K562 (cell line): ENCODE measurements at regions not wholly inside any gene's neighbourhood (a gene's known extent, or its start where the extent isn't known, plus 50 kb on each side); places are given as distances from the start of the nearest gene placed in this dataset.

Source experiments
- ARNT ChIP-seq, 2 experiments: fragments of 450-650 bp; IDR thresholded peaks; 2 replicates each; pipeline ENCODE4 v1.6.1; 2016; ENCODE audit warnings: mild to moderate bottlenecking in 1 of 2
- CBX3 ChIP-seq, 2 experiments: IDR thresholded peaks; 1 replicate in 1 of 2; 2 replicates in 1 of 2; pipeline ENCODE4 v1.6.1; 2012; ENCODE audit warnings: inconsistent platforms in 2 of 2, low read length in 2 of 2, borderline replicate concordance in 1 of 2, control low read depth in 1 of 2
- CBX5 ChIP-seq: IDR thresholded peaks from 2 replicates; pipeline ENCODE4 v1.6.1; 2014; ENCODE audit warnings: low read depth, borderline replicate concordance
- EZH2 ChIP-seq: IDR thresholded peaks from 2 replicates; pipeline ENCODE4 v1.6.1; 2012; ENCODE audit warnings: low read depth, mild to moderate bottlenecking, inconsistent platforms, low read length, borderline replicate concordance
- HNRNPK ChIP-seq: fragments of 200-400 bp; formaldehyde crosslinking; IDR thresholded peaks from one replicate; pipeline ENCODE4 v1.6.1; 2018; ENCODE audit warnings: mild to moderate bottlenecking, low read depth, low read length; ENCODE audit not compliant: poor library complexity, severe bottlenecking
- MBD1 ChIP-seq: fragments of 250-450 bp; sonication (Bioruptor Pico); IDR thresholded peaks from 2 replicates; pipeline ENCODE4 v1.8.0; 2022; ENCODE audit warnings: inconsistent platforms
- PHB2 ChIP-seq: fragments of 450-650 bp; IDR thresholded peaks from 2 replicates; pipeline ENCODE4 v1.6.1; 2017; ENCODE audit warnings: low read depth
- POLR2A ChIP-seq: fragments of 450-650 bp; conservative IDR thresholded peaks from 2 replicates; pipeline ENCODE4 v1.6.1; 2016
- SRF ChIP-seq, 2 experiments: fragments of 250-450, 450-650 bp in 1 of 2; sonication (Bioruptor Pico) in 1 of 2; sonication (generic) in 1 of 2; formaldehyde crosslinking; IDR thresholded peaks; 2 replicates each; pipeline versions ENCODE4 v1.5.0 to v1.5.1; 2020 to 2022; ENCODE audit warnings: mild to moderate bottlenecking in 1 of 2, missing genetic modification reagents in 1 of 2
- ZBTB43 ChIP-seq: sonication (generic); formaldehyde crosslinking; IDR thresholded peaks from 2 replicates; pipeline ENCODE4 v1.8.0; 2023; ENCODE audit warnings: mild to moderate bottlenecking, missing genetic modification reagents
- ZNF140 ChIP-seq: fragments of 250-450 bp; sonication (Bioruptor Pico); IDR thresholded peaks from 2 replicates; pipeline ENCODE4 v1.8.0; 2021; ENCODE audit warnings: moderate library complexity, mild to moderate bottlenecking, inconsistent platforms
- TF ChIP-seq, protein P1 (sequence below): sonication (generic); formaldehyde crosslinking; IDR thresholded peaks from 2 replicates; pipeline ENCODE4 v1.8.1; 2023; ENCODE audit warnings: mild to moderate bottlenecking, missing genetic modification reagents
- TF ChIP-seq, protein P2 (sequence below), 3 experiments: IDR thresholded peaks in 2 of 3; conservative IDR thresholded peaks in 1 of 3; 2 replicates each; pipeline ENCODE4 v1.5.1; 2011 to 2012; ENCODE audit warnings: low read length in 3 of 3, mild to moderate bottlenecking in 3 of 3, control low read depth in 2 of 3, improper control_type of control experiment in 1 of 3, inconsistent platforms in 1 of 3, low read depth in 1 of 3, mixed read lengths in 1 of 3, moderate library complexity in 1 of 3; ENCODE audit not compliant: insufficient read depth in 2 of 3

GRCh38 chr22:22035771-22036314, 53.3 kb upstream of the TOP3B start:
- TF ChIP-seq PHB2 (no peak), ZBTB43 (CRISPR knock-in tag) (no peak), SRF (CRISPR knock-in tag; IDR thresholded peaks at IDR 0.05) (no peak; a peak in 1 of 4 replicates), ARNT (IDR thresholded peaks at IDR 0.05) (no peak), EZH2 (no peak), POLR2A (no peak), CBX3 (IDR thresholded peaks at IDR 0.05; ENCODE audit: borderline replicate concordance in 1 of 2, low read length in 2 of 2) (no peak), MBD1 (no peak), HNRNPK (no peak), ZNF140 (CRISPR knock-in tag) (no peak), CBX5 (no peak)
- TF ChIP-seq, protein P1, sequence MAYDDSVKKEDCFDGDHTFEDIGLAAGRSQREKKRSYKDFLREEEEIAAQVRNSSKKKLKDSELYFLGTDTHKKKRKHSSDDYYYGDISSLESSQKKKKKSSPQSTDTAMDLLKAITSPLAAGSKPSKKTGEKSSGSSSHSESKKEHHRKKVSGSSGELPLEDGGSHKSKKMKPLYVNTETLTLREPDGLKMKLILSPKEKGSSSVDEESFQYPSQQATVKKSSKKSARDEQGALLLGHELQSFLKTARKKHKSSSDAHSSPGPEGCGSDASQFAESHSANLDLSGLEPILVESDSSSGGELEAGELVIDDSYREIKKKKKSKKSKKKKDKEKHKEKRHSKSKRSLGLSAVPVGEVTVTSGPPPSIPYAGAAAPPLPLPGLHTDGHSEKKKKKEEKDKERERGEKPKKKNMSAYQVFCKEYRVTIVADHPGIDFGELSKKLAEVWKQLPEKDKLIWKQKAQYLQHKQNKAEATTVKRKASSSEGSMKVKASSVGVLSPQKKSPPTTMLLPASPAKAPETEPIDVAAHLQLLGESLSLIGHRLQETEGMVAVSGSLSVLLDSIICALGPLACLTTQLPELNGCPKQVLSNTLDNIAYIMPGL (CRISPR knock-in tag) = no peak
- TF ChIP-seq, protein P2, sequence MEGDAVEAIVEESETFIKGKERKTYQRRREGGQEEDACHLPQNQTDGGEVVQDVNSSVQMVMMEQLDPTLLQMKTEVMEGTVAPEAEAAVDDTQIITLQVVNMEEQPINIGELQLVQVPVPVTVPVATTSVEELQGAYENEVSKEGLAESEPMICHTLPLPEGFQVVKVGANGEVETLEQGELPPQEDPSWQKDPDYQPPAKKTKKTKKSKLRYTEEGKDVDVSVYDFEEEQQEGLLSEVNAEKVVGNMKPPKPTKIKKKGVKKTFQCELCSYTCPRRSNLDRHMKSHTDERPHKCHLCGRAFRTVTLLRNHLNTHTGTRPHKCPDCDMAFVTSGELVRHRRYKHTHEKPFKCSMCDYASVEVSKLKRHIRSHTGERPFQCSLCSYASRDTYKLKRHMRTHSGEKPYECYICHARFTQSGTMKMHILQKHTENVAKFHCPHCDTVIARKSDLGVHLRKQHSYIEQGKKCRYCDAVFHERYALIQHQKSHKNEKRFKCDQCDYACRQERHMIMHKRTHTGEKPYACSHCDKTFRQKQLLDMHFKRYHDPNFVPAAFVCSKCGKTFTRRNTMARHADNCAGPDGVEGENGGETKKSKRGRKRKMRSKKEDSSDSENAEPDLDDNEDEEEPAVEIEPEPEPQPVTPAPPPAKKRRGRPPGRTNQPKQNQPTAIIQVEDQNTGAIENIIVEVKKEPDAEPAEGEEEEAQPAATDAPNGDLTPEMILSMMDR (IDR thresholded peaks at IDR 0.05 in 2 of 3, conservative IDR thresholded peaks at IDR 0.05 in 1 of 3; ENCODE audit: insufficient read depth in 2 of 3, low read depth in 1 of 3, low read length in 3 of 3) = no peak
